HG03108 (cell line): ENCODE measurements at regions not wholly inside any gene's neighbourhood (a gene's known extent, or its start where the extent isn't known, plus 50 kb on each side); places are given as distances from the start of the nearest gene placed in this dataset.
"Not testable (repeated sequence)": the region's sequence is repeated elsewhere in the genome, so short reads cannot be mapped to it uniquely, and the experiment has no call there.

Source experiments
- ATAC-seq: cut with Tn5 transposase; IDR thresholded peaks from one replicate; pipeline ENCODE4 v1.9.1; 2021; ENCODE audit warnings: moderate library complexity; ENCODE audit not compliant: unreplicated experiment

GRCh38 chr6:163702736-163703135, 288.2 kb downstream of the QKI start:
- ATAC-seq = no peak

GRCh38 chr6:163701762-163702161, 287.2 kb downstream of the QKI start:
- ATAC-seq = no peak

- no peak for ATAC-seq
Observed at GRCh38 chr6:163698086-163698485, 283.6 kb downstream of the QKI start.

GRCh38 chr6:163696311-163696710, 281.8 kb downstream of the QKI start:
- ATAC-seq = not testable (repeated sequence)

- no peak for ATAC-seq
Observed at GRCh38 chr6:163695414-163695864, 280.9 kb downstream of the QKI start.

- no peak for ATAC-seq
Observed at GRCh38 chr6:163694988-163695398, 280.5 kb downstream of the QKI start.

GRCh38 chr6:163694072-163694471, 279.6 kb downstream of the QKI start:
- ATAC-seq = no peak

GRCh38 chr6:163691049-163691448, 276.5 kb downstream of the QKI start:
- no peak for ATAC-seq

GRCh38 chr6:163688739-163689362, 274.3 kb downstream of the QKI start:
- no peak for ATAC-seq

GRCh38 chr6:163687075-163687474, 272.6 kb downstream of the QKI start:
- no peak for ATAC-seq

GRCh38 chr6:163686301-163686700, 271.8 kb downstream of the QKI start:
- no peak for ATAC-seq

- ATAC-seq = no peak
Observed at GRCh38 chr6:163683105-163683622, 268.6 kb downstream of the QKI start.

- no peak for ATAC-seq
Observed at GRCh38 chr6:163679753-163680152, 265.2 kb downstream of the QKI start.

- no peak for ATAC-seq
Observed at GRCh38 chr6:163679012-163679660, 264.6 kb downstream of the QKI start.

- no peak for ATAC-seq
Observed at GRCh38 chr6:163675611-163676010, 261.1 kb downstream of the QKI start.

GRCh38 chr6:163672710-163673109, 258.2 kb downstream of the QKI start:
- no peak for ATAC-seq

GRCh38 chr6:163671791-163672190, 257.3 kb downstream of the QKI start:
- ATAC-seq = no peak

GRCh38 chr6:163671355-163671754, 256.8 kb downstream of the QKI start:
- no peak for ATAC-seq

- no peak for ATAC-seq
Observed at GRCh38 chr6:163670336-163670735, 255.8 kb downstream of the QKI start.

- ATAC-seq = no peak
Observed at GRCh38 chr6:163668061-163668426, 253.5 kb downstream of the QKI start.

GRCh38 chr6:163667372-163668060, 253.0 kb downstream of the QKI start:
- ATAC-seq = peak; percentile 98

GRCh38 chr6:163665464-163665863, 250.9 kb downstream of the QKI start:
- no peak for ATAC-seq
